ENCODE measurements at regions not wholly inside any gene's neighbourhood (a gene's known extent, or its start where the extent isn't known, plus 50 kb on each side); places are given as distances from the start of the nearest gene placed in this dataset.

- TF ChIP-seq CTCF (IDR thresholded peaks at IDR 0.05) (no peak), POLR2AphosphoS5 (IDR thresholded peaks at IDR 0.05) (no peak), POLR2A (IDR thresholded peaks at IDR 0.05) (no peak)
These were observed 853.6 kb downstream of the KCNA4 start for GRCh38 chr11:29163231-29163630.

All from breast epithelium (tissue), 3 donors.